Activated naive CD4-positive, alpha-beta T cell treated with Interleukin-2 at 50 U/mL for 16 hours (primary cell): ENCODE measurements at regions not wholly inside any gene's neighbourhood (a gene's known extent, or its start where the extent isn't known, plus 50 kb on each side); places are given as distances from the start of the nearest gene placed in this dataset.
"Not testable (repeated sequence)": the region's sequence is repeated elsewhere in the genome, so short reads cannot be mapped to it uniquely, and the experiment has no call there.

Experiments used
- DNase-seq: peaks from one replicate; pipeline ENCODE4 v3.0.0-alpha.2; 2020

DNA sequence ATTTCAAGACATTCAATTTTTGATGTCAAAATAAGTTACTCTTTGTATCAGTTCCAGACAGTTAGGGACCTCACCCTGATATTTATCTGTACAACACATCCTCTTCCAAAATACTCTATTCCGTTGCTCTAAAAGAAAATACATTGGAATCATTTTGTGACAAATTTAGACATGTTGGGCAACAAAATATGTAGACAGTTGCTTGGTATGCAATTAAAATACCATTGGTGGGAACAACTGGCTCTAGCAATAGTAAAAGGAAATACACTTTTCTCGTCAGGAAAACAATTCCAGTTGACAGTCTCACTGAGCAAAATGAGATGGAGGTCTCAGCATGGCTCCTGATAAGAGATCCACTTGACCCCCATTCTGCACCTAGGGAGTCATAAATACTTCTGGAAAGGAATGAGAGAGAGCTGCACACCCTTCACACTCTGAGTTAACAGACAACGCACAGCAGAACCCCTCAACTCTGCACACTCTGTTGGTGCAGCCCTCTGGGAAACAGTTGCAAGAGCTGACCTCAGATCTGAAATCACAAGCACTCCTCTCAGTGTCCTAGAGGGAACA is 171.3 kb upstream of the NT5E start:
- DNase-seq = no peak

DNA sequence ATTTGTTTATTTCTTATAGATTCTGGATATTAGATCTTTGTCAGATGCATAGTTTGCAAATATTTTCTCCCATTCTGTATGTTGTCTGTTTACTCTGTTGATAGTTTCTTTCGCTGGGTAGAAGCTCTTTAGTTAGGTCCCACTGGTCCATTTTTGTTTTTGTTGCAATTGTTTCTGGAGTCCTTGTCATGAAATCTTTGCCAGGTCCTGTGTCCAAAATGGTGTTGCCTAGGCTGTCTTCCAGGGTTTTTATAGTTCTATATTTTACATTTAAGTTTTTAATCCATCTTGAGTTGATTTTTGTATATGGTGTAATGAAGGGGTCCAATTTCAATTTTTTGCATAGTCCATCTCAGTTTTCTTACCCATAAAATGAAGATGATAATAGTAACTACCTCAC is 173.9 kb upstream of the NT5E start:
- not testable (repeated sequence) for DNase-seq

DNA sequence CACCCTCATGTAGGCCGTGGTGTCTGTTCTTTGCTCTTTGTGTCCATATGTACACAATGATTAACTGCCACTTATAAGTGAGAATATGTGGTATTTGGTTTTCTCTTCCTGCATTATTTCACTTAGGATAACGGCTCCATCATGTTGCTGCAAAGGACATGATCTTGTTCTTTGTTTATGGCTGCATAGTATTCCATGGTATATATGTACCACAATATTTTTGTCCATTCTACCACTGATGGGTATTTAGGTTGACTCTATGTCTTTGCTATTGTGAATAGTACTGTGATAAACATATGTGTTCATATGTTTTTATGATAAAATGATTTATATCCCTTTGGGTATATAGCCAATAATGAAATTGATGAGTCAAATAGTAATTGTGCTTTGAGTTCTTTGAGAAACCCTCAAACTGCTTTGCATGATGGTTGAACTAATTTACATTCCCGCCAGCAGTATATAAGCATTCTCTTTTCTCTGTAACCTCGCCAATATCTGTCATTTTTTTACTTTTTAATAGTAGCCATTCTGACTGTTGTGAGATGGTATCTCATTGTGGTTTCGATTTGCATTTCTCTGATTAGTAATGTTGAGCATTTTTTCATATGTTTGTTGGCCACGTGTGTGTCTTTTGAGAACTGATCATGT is 174.4 kb upstream of the NT5E start:
- no peak for DNase-seq

DNA sequence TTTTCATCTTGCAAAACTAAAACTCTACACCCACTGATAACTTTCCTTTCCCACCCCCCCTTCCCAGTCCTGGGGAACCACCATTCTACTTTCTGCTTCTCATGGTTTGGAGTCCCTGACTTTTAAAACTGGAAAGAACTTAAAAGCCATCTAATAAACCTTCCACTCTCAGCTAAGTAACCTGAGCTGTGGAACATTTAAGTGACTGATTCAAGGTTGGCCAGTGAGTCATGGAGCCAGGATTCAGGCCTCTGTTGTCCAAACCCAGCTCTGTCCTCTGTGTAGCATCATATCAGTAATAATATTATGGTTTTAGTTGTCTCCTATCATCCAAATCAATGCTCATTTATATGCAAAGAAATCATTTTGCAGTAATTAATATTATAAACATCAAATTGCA is 176.0 kb upstream of the NT5E start:
- no peak for DNase-seq

DNA sequence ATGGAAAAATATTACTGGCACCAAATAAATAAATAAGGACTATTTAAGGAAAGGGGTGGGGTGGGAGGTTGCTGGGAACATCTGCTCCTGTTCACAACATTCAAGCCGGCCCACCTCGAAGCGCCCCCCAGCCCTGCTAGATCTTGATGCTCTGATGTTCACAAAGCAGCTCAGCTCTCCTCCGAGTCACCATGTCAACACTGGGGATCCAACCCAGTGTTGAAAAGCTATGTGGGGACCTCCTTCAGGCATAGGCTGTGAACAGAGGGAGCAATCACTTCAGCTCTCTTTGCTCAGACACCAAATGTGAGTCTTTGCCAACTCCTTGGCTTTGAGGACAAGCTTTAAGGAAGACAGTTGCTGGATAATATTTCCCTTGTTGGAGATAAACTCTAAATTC is 176.8 kb upstream of the NT5E start:
- DNase-seq = no peak

DNA sequence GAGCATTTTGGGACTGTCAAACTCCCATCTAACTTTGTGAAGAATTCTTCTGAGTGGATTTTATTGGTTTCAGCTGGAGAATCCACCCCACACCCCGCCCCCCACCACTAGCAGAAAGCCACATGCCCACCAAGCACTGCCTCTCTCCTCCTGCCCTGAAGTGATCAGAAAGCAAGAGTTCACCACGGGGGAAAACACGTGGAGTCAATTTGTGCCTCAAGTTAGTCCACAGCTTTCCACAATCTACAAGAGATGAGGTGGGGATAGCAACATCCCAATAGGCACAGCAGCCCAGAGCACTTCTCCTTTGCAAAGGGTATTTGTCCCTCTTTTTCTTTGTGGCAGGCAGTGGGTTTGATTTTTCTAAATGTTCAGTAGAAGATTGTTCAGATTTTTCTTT is 177.3 kb upstream of the NT5E start:
- no peak for DNase-seq

DNA sequence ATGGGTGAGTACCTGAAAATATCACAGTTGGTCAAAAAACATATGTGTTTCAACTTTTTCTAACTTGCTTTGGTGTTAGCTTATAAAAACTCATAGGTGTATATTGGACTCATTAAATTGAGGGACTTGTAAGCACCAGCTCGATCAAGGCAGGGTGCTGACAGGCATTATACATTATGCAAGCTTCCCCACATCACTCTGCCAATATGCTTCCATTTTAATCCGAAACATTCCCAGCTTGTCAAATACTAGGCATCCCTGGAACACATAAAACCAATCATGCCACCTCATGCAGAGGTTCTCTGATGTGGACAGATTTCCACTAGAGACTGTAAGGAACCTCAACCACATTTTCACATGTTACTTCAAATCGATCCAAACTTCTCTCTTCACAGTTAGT is 187.3 kb upstream of the NT5E start:
- DNase-seq = no peak

DNA sequence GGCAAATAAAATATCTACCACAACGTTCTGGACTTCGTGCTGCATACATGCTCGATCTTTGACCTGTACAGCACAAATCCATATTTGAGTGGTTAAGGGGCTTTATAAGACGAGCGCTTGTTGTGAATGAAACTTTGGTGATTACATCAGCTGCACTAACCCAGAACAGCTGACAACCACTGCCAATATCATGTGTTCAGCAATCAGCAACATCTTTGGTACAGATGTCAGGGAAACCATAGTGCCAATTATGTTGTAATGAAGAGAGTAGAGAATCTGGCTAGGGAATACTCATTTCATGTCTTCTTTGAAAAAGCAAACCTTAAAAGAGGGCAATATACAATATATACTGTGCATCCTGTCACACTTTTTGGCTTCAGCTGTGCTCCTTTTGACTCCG is 188.6 kb upstream of the NT5E start:
- no peak for DNase-seq

DNA sequence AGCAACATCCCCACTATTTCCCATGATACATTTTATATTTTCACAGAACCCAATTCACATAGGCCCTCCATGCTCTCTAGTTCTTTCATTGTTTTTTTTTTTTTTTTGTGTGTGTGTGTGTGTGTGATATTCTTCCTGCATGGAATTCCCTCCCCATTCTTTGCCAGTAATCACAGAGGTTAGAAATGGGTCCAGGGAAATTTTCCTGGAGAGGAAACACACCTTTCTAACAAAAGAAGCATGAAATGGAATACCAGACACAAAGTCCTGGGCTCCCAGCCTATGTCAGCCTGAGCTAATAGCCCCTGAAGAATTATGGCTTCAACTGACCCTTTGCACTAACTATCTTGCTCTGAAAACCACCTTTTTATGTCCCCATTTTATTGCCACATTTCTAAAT is 194.2 kb upstream of the NT5E start:
- DNase-seq = no peak

DNA sequence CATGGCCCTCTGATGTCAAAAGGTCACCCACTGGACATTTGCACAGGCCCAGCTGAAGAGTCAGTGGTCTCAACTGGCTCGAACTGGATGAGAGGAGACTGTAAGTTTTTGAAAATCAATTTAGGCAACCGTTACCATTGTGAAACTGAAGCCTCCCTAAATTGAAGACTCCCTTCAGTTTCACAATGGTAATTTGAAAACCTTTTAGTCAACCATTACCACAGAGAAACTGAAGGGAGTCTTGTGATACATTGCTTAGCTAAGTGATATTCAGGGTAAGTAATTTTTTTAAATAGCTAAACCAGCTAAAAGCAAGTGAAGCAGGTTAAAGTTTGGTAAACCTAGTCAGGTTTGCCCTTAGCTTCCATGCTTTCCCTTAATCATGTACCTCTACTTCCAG is 197.3 kb upstream of the NT5E start:
- DNase-seq = no peak

DNA sequence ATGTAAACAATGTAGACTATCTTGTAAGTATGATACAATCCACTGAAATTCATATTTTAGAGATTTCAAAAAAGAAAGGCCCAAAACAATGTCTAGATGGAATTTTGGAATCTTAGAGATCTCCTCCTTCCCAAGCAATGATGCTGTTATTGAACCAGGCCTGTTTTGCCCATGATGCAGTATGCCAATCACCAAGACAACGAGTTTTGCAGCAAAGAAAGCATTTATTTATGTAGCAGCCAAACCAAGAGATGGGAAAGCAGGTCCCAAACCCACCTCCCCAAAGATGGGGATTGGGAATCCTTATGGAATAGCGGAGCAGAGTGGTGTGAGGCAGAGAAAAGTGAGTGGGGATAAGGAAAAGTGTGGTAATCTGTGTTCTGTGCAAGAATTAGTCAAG is 197.8 kb upstream of the NT5E start:
- DNase-seq = no peak

DNA sequence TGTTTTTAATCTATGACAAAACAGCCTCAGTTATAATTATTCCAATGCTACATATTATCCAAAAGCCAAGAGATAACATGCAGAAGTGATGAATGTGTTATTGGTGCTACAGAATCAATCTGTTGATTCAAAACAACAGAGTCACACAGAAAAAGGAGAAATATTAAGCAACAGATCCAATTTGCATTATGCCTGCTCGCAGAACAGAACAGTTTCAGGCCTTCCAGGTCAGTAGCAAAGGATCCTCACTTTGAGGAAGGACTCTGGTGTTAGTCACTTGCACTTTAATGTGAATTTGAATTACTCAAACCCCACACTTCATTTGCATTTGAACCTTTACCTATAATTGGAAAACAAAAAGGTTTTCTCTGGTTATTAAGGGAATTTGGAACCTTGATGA is 198.6 kb upstream of the NT5E start:
- no peak for DNase-seq

DNA sequence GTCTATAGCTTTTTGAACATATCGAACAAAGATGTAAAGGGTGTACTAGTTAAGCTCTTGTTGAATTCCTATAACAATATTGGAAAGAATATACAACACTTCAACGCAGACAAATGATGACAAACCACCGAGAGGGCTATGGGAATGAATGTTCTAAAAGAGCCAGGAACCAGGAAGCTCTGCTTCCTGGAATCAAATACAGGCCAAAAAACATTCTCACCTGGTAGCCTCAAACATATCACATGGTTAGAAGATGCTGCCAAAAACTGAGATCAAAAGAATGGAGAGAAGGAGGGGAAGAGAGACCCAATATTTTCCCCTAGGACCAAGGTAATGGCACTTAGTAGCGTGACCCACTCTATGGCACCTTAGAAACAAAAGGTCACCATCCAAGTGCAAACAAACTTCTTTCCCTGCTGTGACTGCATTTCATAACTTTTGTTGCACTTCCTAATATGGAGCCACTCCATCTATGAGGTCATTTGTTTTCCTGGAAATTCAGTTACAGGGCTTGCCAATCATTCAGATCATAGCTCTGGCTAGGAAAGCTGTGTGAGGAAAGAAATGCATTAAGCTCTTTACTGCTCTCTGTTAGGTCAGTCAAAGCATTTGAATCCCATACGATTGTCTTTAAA is 199.2 kb upstream of the NT5E start:
- no peak for DNase-seq

DNA sequence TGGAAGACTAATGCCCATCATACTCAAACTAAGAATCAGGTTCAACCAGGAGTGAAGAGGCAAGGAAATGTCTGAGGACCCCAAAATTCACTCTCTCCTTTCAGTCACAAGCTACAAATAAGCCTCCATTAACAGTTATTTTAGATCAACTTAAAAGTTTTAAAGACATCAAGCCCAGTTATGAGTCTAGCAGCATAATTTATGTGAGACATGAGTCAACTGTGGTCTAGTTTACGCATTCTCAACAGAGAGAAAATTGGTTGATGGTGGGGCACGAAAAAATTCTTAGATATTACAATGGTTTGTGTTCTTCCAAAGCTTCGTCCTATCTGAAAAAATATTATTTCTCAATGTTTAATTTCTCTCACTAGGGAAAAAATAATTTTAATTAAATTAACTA is 204.9 kb upstream of the NT5E start:
- no peak for DNase-seq

DNA sequence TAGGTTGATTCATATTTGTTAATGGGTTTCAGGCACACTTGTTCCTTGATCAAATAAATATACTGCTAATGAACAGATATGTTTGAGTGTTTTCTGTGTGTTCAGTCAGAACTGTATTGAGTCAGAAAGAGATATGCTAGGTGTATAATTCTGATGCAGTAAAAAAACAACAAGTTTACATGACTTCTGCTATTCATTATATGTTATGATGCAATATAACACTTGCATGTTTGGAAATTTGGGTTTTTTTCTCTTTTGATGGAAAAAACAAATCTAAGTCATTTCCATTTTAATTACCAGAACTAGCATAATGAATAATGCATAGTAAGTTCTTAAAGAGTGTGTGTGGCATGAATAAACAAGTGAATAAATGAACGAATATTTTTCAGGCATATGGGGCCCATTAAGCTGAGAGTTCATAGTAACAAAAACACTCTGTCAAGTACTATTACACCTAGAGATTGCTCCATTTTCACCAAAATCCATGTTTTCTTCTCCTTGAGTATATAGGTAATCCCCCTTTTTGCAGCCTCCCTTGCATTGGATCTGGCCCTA is 208.3 kb upstream of the NT5E start:
- no peak for DNase-seq

DNA sequence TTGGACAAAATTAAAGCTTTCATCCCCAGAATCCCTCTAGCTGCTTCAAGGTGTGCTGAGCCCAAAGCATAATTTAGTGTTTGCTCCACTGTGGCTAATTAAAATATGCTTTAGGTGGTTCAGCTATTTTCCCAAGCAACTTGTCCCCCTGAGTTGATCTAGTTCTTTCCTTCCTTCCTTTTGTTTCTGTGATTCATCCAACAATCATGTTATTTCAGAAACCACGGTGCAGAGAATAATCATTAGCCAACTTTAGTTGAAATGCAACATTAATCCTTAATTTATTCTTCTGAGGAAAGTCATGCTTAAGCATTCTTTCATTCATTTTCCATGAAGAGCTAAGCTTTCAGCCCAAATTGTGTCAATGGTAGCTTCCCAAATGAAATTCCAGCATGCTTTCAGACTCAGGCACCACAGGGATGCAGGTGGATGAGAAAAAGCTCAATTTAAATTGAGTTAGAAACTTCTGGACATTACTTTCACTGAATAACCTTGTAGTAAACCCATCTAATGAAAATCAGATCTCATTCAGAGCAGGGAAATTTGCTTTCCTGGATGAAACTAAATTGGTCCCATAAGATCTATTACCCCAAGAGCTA is 209.0 kb upstream of the NT5E start:
- DNase-seq = no peak

DNA sequence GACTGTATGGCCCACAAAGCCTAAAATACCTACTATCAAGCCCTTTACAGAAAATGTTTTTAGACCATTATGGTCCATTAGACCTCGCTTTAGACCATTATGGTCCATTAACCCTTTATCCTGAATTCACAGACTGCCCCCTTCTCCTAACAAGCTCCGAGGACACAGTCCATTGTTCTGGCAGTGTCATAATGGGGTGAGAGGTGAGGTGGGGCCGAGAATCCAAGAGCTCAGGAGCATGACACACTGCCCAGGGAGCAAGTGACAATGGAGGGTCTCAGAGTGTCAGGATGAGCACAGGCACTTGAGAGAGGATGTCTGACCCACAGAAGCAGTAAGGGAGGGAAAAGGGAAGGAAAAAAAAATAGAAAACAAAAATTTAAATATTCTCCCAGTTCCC is 212.4 kb upstream of the NT5E start:
- no peak for DNase-seq

DNA sequence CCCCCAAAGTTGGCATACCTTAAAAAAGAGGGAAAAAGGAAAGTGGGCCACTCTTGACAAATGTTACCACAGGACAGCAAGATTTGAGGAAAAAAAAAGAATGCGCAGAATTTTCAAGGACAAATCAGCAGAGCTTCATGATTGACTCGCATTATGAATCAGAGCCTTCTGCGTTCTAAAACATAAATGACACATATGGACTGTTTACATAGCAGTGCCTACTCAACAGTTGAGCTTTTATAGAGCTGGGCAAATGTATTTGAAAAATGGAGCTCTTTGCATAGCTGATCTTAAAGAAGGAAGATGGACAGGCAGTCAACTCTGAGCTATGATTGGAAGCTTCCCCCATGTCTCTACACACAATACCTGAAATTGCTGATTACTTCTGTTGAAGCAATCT is 213.2 kb upstream of the NT5E start:
- no peak for DNase-seq

DNA sequence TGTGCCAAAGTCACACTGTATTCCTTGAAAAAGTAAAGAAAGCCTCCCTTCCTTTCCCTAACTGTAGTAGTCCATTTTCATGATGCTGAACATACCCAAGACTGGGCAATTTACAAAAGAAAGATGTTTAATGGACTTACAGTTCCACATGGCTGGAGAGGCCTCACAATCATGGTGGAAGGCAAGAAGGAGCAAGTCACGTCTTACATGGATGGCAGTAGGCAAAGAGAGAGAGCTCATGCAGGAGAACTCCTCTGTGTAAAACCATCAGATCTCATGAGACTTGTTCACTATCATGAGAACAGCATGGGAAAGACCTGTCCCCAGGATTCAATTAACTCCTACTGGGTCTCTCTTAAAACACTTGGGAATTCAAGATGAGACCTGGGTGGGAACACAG is 222.5 kb upstream of the NT5E start:
- not testable (repeated sequence) for DNase-seq

DNA sequence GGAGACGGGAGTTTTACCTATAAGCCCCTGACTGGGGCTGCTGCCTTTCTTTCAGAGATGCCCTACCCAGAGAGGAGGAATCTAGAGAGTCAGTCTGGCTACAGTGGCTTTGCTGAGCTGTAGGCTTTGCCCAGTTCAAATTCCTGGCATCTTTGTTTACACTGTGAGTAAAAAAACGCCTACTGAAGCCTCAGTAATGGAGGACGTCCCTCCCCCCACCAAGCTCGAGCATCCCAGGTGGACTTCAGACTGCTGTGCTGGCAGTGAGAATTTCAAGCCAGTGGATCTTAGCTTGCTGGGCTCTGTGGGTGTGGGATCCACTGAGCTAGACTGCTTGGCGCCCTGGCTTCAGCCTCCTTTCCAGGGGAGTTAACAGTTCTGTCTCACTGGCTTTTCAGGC is 237.1 kb upstream of the NT5E start:
- not testable (repeated sequence) for DNase-seq

DNA sequence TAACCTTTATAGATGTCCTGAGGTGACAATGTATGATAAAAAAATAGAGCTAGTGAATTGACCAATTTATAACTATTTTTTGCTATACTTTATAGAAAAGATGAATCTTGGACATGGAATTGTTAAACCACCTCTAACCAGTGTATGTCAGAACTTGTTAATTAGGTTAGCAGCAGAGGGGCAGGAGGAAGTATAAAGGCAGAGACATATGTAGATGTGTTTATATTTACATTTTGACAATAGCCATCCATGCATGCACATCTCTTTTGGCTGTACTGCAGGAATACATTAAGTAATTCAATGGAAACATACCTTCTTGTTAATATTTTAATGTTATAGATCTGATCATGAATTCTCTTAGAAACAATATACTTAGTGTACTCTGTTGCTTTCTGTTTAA is 254.6 kb upstream of the NT5E start:
- no peak for DNase-seq

DNA sequence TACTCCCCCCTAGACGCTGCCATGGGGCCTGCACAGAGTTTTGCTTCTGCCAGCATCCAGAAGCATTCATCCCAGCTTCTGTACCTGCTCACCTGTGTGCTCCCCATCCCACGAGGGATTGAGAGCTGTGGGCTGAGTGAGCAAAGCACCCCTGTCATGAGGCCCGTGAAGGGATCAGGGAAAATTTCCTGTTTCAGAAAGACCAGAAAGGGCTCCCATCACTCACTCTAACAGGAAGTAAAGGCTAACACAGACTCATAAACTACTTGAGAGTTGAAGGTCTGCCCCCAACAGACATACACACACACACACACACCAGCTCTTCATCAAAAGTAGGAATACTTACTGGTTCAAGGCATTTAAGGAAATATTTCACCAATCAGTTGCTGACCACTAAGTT is 256.5 kb upstream of the NT5E start:
- DNase-seq = no peak

DNA sequence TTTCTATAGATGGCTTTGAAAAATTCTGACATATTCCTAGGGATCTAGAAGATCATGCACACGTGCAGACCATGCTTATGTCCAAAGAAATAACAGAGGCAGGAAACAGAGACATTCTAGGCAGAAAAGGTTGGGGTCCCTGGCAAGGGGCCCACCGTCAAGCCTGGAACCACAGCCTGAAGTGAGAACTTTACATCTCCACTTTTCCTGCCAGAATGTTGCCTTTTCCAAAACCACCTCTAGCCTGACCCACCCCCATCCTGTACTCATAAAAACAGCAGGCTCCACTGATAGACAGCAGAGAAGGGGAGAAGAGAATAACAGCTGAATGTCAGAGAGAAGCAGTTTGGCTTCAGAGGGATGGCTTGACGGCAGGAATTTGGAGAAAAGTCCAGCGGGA is 257.3 kb upstream of the NT5E start:
- no peak for DNase-seq

DNA sequence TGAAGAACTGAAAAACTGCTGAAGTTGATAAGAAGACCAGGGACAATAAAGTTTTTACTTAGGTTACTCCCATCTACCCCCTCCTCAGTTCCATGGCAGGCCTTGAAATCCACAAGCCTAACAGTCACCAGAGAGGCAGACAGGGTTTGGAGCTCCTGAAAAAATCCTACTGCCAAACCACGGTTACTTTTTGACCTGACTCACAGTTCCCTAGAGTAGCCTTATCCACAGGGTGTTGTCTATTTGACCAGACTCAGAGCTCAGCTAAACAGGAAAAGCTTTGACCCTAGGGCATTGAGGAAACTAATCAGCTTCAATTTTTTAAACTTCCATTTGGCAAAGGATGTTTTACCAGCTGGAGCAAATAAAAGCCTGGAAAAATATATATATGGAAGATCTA is 257.7 kb upstream of the NT5E start:
- no peak for DNase-seq
